B cell (primary cell): ENCODE measurements at regions not wholly inside any gene's neighbourhood (a gene's known extent, or its start where the extent isn't known, plus 50 kb on each side); places are given as distances from the start of the nearest gene placed in this dataset.

ENCODE experiments used
- ATAC-seq: fragments of 200-7000 bp; cut with Tn5 transposase; one replicate; pipeline ENCODE4 v1.10.0; 2021; ENCODE audit warnings: low read depth, mild to moderate bottlenecking, moderate number of reproducible peaks, moderate library complexity
- CTCF ChIA-PET: fragments of 350-600 bp; sonication (Branson Sonifier 250); formaldehyde crosslinking; loops from one replicate; lab custom pipeline; 2021; ENCODE audit warnings: antibody characterized with exemption, inconsistent platforms; lab: Charles Lee
- POLR2A ChIA-PET: fragments of 350-600 bp; sonication (Branson Sonifier 250); formaldehyde crosslinking; loops from one replicate; lab custom pipeline; 2021; ENCODE audit warnings: antibody characterized with exemption; lab: Charles Lee
- DNase-seq: peaks from one replicate; pipeline ENCODE4 v3.0.0; 2013
- H2AFZ ChIP-seq: 2 replicates; pipeline ENCODE4 v1.6.1; 2012; ENCODE audit warnings: mild to moderate bottlenecking, low read depth, low read length; ENCODE audit not compliant: insufficient read depth, poor library complexity, severe bottlenecking
- H3K27ac ChIP-seq, 2 donors: 1 replicate in 1 of 2; 2 replicates in 1 of 2; pipeline ENCODE4 v1.5.1; 2012 to 2013; ENCODE audit warnings: low read length in 2 of 2, mild to moderate bottlenecking in 2 of 2, moderate library complexity in 1 of 2
- H3K27me3 ChIP-seq, 4 experiments: fragments of 200-600 bp in 1 of 4; sonication (generic) in 1 of 4; replicated peaks in 1 of 4; 1 replicate in 2 of 4; 2 replicates in 2 of 4; pipeline versions ENCODE4 v1.6.1 to v1.7.0; 2013 to 2016; ENCODE audit warnings: low read length in 3 of 4, mild to moderate bottlenecking in 2 of 4, mixed read lengths in 1 of 4, moderate library complexity in 1 of 4; ENCODE audit not compliant: insufficient read depth in 4 of 4, control insufficient read depth in 3 of 4; ENCODE audit errors: control extremely low read depth in 1 of 4
- H3K36me3 ChIP-seq, 2 experiments: replicated peaks in 1 of 2; 1 replicate in 1 of 2; 2 replicates in 1 of 2; pipeline versions ENCODE4 v1.6.1 to v1.7.1; 2013; ENCODE audit warnings: low read length in 1 of 2; ENCODE audit not compliant: insufficient read depth in 2 of 2, control insufficient read depth in 1 of 2; ENCODE audit errors: control extremely low read depth in 1 of 2, extremely low read depth in 1 of 2
- H3K4me1 ChIP-seq, 2 donors: fragments of 200-600 bp in 1 of 2; sonication (generic) in 1 of 2; 1 replicate in 1 of 2; 2 replicates in 1 of 2; pipeline versions ENCODE4 v1.5.1 to v1.6.1; 2013 to 2017; ENCODE audit warnings: low read length in 2 of 2; ENCODE audit not compliant: control insufficient read depth in 2 of 2, insufficient read depth in 2 of 2
- H3K4me2 ChIP-seq: replicated peaks from 2 replicates; pipeline ENCODE3; 2012; ENCODE audit warnings: mild to moderate bottlenecking, low read depth, low read length; ENCODE audit not compliant: poor library complexity, severe bottlenecking
- H3K4me3 ChIP-seq, 5 experiments: fragments of 200-600 bp in 1 of 5; sonication (generic) in 1 of 5; 1 replicate in 3 of 5; 2 replicates in 2 of 5; pipeline versions ENCODE4 v1.5.1 to v1.7.0; 2011 to 2016; ENCODE audit warnings: low read length in 4 of 5, mild to moderate bottlenecking in 4 of 5, low read depth in 2 of 5, control low read depth in 1 of 5, moderate library complexity in 1 of 5; ENCODE audit not compliant: insufficient read depth in 1 of 5; ENCODE audit errors: control extremely low read depth in 1 of 5, extremely low read depth in 1 of 5
- H3K79me2 ChIP-seq: fragments of 200-600 bp; sonication (generic); one replicate; pipeline ENCODE4 v1.6.0; 2016; ENCODE audit warnings: low read length; ENCODE audit not compliant: control insufficient read depth, insufficient read depth
- H3K9ac ChIP-seq: fragments of 200-600 bp; sonication (generic); 2 replicates; pipeline ENCODE4 v1.6.1; 2017; ENCODE audit warnings: mild to moderate bottlenecking, low read length, moderate library complexity
- H3K9me3 ChIP-seq, 3 donors: one replicate each; pipeline versions ENCODE4 v1.6.1 to v1.7.1; 2013; ENCODE audit warnings: low read length in 2 of 3; ENCODE audit not compliant: control insufficient read depth in 2 of 3, insufficient read depth in 1 of 3; ENCODE audit errors: control extremely low read depth in 1 of 3
- H4K20me1 ChIP-seq: 2 replicates; pipeline ENCODE4 v1.6.0; 2012; ENCODE audit warnings: mild to moderate bottlenecking, low read length; ENCODE audit not compliant: insufficient read depth, control insufficient read depth, poor library complexity, severe bottlenecking
- H3K27ac Mint-ChIP-seq: one replicate; pipeline ENCODE4 v1.8.0; 2021; ENCODE audit warnings: mixed read lengths
- H3K27me3 Mint-ChIP-seq: one replicate; pipeline ENCODE4 v1.8.0; 2021; ENCODE audit warnings: mixed read lengths
- H3K4me1 Mint-ChIP-seq: one replicate; pipeline ENCODE4 v1.8.0; 2021; ENCODE audit warnings: mixed read lengths
- H3K4me3 Mint-ChIP-seq: one replicate; pipeline ENCODE4 v1.8.0; 2021; ENCODE audit warnings: mixed read lengths
- H3K9me3 Mint-ChIP-seq: one replicate; pipeline ENCODE4 v1.8.0; 2022; ENCODE audit warnings: mixed read lengths; ENCODE audit not compliant: insufficient read depth
- CTCF ChIP-seq: fragments of 200-600 bp; IDR thresholded peaks from one replicate; pipeline ENCODE4 v1.8.0; 2022; ENCODE audit warnings: antibody characterized with exemption, mild to moderate bottlenecking
- EZH2 ChIP-seq: IDR thresholded peaks from 2 replicates; pipeline ENCODE4 v1.6.1; 2012; ENCODE audit warnings: borderline replicate concordance, low read depth, mild to moderate bottlenecking, moderate library complexity, low read length; ENCODE audit not compliant: insufficient read depth, poor library complexity, severe bottlenecking
- WGBS: methylation state at CpG from one replicate; pipeline ENCODE4 v1.1.5; 2013; ENCODE audit warnings: missing lambda C conversion rate; ENCODE audit not compliant: insufficient coverage; 5-methylcytosine and 5-hydroxymethylcytosine counted together
- intact Hi-C: fragments of 100-400 bp; cut with micrococcal nuclease; formaldehyde crosslinking; loops from one replicate; pipeline ENCODE4 v1.10.0; 2022

GRCh38 chr2:37764739-37765138 is 93.3 kb upstream of the CDC42EP3 start:
- Histone ChIP-seq H3K4me3 (no peak overlapping the region), H3K79me2 (no peaks in the 10 kb centered on the region), H3K9ac (no peak overlapping the region), H3K9me3 (no peaks in the 10 kb centered on the region), H3K4me1 (no peaks in the 10 kb centered on the region), H4K20me1 (no peaks in the 10 kb centered on the region), H3K36me3 (no peaks in the 10 kb centered on the region), H3K27ac (no peak overlapping the region), H2AFZ (no peak overlapping the region), H3K27me3 (no peaks in the 10 kb centered on the region), H3K4me2 (no peak overlapping the region)
- WGBS = 9% methylated on average over 1 of the region's 2 CpGs
- ATAC-seq = no peak
- Mint-ChIP-seq H3K27ac (no peak overlapping the region), H3K4me1 (no peaks in the 10 kb centered on the region), H3K4me3 (no peak overlapping the region), H3K9me3 (peaks cover 2% of the 10 kb centered on the region), H3K27me3 (no peaks in the 10 kb centered on the region)
- CTCF ChIA-PET = no interaction called here
- TF ChIP-seq CTCF = no peak
- TF ChIP-seq EZH2 = no peak
- intact Hi-C loops = no loop called here
- POLR2A ChIA-PET = no interaction called here
- no peak for DNase-seq

DNA sequence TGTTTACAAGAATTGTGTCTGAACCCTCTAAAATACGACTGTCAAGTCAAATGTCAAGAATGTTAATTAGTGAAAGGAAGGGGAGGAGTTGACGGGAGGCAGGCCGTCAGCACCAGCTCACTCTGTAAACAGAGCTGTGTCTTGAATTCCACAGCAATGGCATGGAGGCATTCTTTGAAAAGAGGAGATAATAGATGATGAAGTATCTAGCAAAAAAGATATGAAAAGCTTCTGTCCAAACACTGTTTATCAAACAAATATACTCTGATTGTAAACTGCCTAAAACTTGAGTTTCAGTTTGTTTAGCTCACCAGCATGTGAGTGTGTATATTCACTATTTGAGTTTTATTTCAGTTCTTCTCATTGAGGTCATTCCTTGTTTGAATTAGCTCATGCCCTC is 94.7 kb upstream of the CDC42EP3 start:
- Histone ChIP-seq H3K4me3 (no peak overlapping the region), H2AFZ (no peak overlapping the region), H3K36me3 (no peaks in the 10 kb centered on the region), H3K27ac (no peak overlapping the region), H3K79me2 (no peaks in the 10 kb centered on the region), H3K9ac (no peak overlapping the region), H3K4me2 (no peak overlapping the region), H3K4me1 (no peaks in the 10 kb centered on the region), H3K9me3 (peaks cover 0 to 4% (median 0%) of the 10 kb centered on the region in 3 donors), H3K27me3 (no peaks in the 10 kb centered on the region), H4K20me1 (no peaks in the 10 kb centered on the region)
- no peak for ATAC-seq
- no peaks in the 10 kb centered on the region for H3K4me1 Mint-ChIP-seq
- H3K9me3 Mint-ChIP-seq = peaks cover 3% of the 10 kb centered on the region
- no peak for DNase-seq
- POLR2A ChIA-PET = no interaction called here
- TF ChIP-seq CTCF = no peak
- no peak for TF ChIP-seq EZH2
- no peak overlapping the region for H3K27ac Mint-ChIP-seq
- intact Hi-C loops = no loop called here
- CTCF ChIA-PET = interaction anchor here (0.6 kb wide), 1 partner anchor 105 kb away, joined by 3 read pairs; no protein-coding TSS in a partner anchor
- no peak overlapping the region for H3K4me3 Mint-ChIP-seq
- WGBS = 100% methylated on average over 3 of the region's 3 CpGs
- H3K27me3 Mint-ChIP-seq = no peaks in the 10 kb centered on the region
